ENCODE measurements at regions not wholly inside any gene's neighbourhood (a gene's known extent, or its start where the extent isn't known, plus 50 kb on each side); places are given as distances from the start of the nearest gene placed in this dataset.
"Not testable (repeated sequence)": the region's sequence is repeated elsewhere in the genome, so short reads cannot be mapped to it uniquely, and the experiment has no call there.

- Histone ChIP-seq H3K9me2 (ENCODE audit: insufficient read depth) (no peaks in the 10 kb centered on the region), H3K27ac (no peak overlapping the region), H3K4me3 (no peak overlapping the region), H3K9me3 (ENCODE audit: insufficient read depth, low read depth) (no peaks in the 10 kb centered on the region), H4K20me1 (ENCODE audit: insufficient read depth) (no peaks in the 10 kb centered on the region), H3K79me2 (ENCODE audit: low read depth) (no peaks in the 10 kb centered on the region), H2AFZ (no peak overlapping the region), H3K4me2 (no peak overlapping the region), H3F3A (ENCODE audit: insufficient read depth, low read depth) (no peaks in the 10 kb centered on the region), H3K36me3 (ENCODE audit: low read depth) (no peaks in the 10 kb centered on the region), H3K27me3 (ENCODE audit: insufficient read depth, low read depth) (no peaks in the 10 kb centered on the region), H3K4me1 (replicated peaks; ENCODE audit: insufficient read depth) (no peaks in the 10 kb centered on the region)
- BruUV-seq (replicated peaks): no TSS peak
- ChIA-PET CTCF (no interaction called here), POLR2A (ENCODE audit: unreplicated experiment) (no interaction called here)
- TF ChIP-seq CTCF (conservative IDR thresholded peaks at IDR 0.05): no peak
- no peak for TF ChIP-seq EZH2 (IDR thresholded peaks at IDR 0.05; ENCODE audit: low read depth)
- no peak for DNase-seq
- intact Hi-C loops (cut with micrococcal nuclease; ENCODE audit: unreplicated experiment): loop anchor here (2.0 kb wide), 1 partner anchor 22 kb away; no protein-coding TSS in a partner anchor
Measured at GRCh38 chr5:116951219-116951618, 376.6 kb upstream of the SEMA6A start.

DNA sequence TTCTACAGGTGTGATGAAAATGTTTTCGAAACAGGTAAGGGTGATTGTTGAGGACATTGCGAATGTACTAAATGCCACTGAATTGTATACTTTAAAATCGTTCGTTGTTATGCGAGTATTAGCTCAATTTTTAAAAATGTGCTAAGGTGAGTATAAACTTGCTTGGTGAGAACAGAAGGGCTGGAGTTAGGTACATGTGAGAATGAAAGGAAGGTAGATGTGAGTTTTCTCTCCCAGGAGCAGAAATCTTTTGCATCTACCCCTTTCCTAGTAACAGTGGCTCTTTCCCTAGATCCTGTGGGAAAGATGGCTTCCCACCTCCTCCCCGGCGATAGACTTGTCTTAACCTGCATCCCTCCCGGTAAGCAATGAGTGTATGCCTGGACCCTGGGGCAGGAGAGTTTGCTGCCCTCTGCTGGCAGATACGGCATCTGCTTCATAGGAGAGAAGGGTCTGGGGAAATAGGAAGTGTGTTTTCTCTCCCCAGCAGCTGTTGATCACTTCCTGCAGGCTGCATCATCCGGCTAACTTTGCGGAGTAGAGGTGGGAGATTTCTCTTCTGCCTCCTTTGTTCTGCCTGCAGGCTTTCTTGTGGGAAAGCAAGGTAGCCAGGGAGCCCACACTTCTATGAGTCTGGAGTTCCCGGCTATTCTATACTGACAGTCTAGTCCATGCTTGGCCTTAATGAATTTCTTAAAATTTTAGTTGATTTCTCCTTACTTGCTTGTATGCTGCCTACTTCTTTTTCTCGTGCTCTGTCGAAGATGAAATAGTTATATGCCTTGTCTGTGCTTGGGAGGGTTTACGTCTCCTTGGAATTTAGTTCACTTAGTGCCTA, 373.3 kb upstream of the SEMA6A start:
- CTCF ChIA-PET: no interaction called here
- Histone ChIP-seq H3K27ac (no peak overlapping the region), H3K4me1 (replicated peaks; ENCODE audit: insufficient read depth) (no peaks in the 10 kb centered on the region), H3K4me2 (no peak overlapping the region), H3K36me3 (ENCODE audit: low read depth) (no peaks in the 10 kb centered on the region), H4K20me1 (ENCODE audit: insufficient read depth) (no peaks in the 10 kb centered on the region), H3K27me3 (ENCODE audit: insufficient read depth, low read depth) (peaks cover 6% of the 10 kb centered on the region; the same call in 1 of the 2 replicates), H3K9me3 (ENCODE audit: insufficient read depth, low read depth) (no peaks in the 10 kb centered on the region), H3K9me2 (ENCODE audit: insufficient read depth) (no peaks in the 10 kb centered on the region), H3F3A (ENCODE audit: insufficient read depth, low read depth) (no peaks in the 10 kb centered on the region), H2AFZ (no peak overlapping the region), H3K79me2 (ENCODE audit: low read depth) (no peaks in the 10 kb centered on the region), H3K4me3 (no peak overlapping the region)
- DNase-seq: peak in 1 of 2 experiments; percentile 41
- POLR2A ChIA-PET (ENCODE audit: unreplicated experiment): no interaction called here
- no TSS peak for BruUV-seq (replicated peaks)
- peak; percentile 77 for TF ChIP-seq CTCF (conservative IDR thresholded peaks at IDR 0.05)
- TF ChIP-seq EZH2 (IDR thresholded peaks at IDR 0.05; ENCODE audit: low read depth): no peak
- intact Hi-C loops (cut with micrococcal nuclease; ENCODE audit: unreplicated experiment): loop anchor here (5.0 kb wide), 1 partner anchor 811 kb away; no protein-coding TSS in a partner anchor

- H3F3A ChIP-seq (ENCODE audit: insufficient read depth, low read depth); CTCF ChIA-PET; H3K9me2 ChIP-seq (ENCODE audit: insufficient read depth); H4K20me1 ChIP-seq (ENCODE audit: insufficient read depth); POLR2A ChIA-PET (ENCODE audit: unreplicated experiment); BruUV-seq (replicated peaks); H3K4me1 ChIP-seq (replicated peaks; ENCODE audit: insufficient read depth); DNase-seq; H3K79me2 ChIP-seq (ENCODE audit: low read depth); H2AFZ ChIP-seq; H3K36me3 ChIP-seq (ENCODE audit: low read depth); H3K4me2 ChIP-seq; H3K4me3 ChIP-seq; H3K27ac ChIP-seq; H3K9me3 ChIP-seq (ENCODE audit: insufficient read depth, low read depth); H3K27me3 ChIP-seq (ENCODE audit: insufficient read depth, low read depth): not testable (repeated sequence)
- intact Hi-C loops (cut with micrococcal nuclease; ENCODE audit: unreplicated experiment): loop anchor here (5.0 kb wide), 1 partner anchor 808 kb away; no protein-coding TSS in a partner anchor
Measured at GRCh38 chr5:116945613-116946382, 371.2 kb upstream of the SEMA6A start.
